Breast epithelium (tissue), 4 donors: ENCODE measurements at regions not wholly inside any gene's neighbourhood (a gene's known extent, or its start where the extent isn't known, plus 50 kb on each side); places are given as distances from the start of the nearest gene placed in this dataset.
"Not testable (repeated sequence)": the region's sequence is repeated elsewhere in the genome, so short reads cannot be mapped to it uniquely, and the experiment has no call there.

Experiments used
- DNase-seq, 2 donors: peaks; one replicate each; pipeline ENCODE4 v3.0.0-alpha.2; 2019; ENCODE audit warnings: low spot score in 2 of 2
- H3K27ac ChIP-seq, 2 donors: fragments of 200-600 bp; sonication (generic) in 1 of 2; one replicate each; pipeline ENCODE4 v1.5.1; 2016 to 2019; ENCODE audit warnings: mild to moderate bottlenecking in 1 of 2
- H3K27me3 ChIP-seq, 2 donors: fragments of 200-600 bp; sonication (generic) in 1 of 2; one replicate each; pipeline versions ENCODE4 v1.5.1 to v1.6.0; 2017 to 2019; ENCODE audit warnings: control low read depth in 1 of 2, mild to moderate bottlenecking in 1 of 2
- H3K36me3 ChIP-seq: fragments of 200-600 bp; one replicate; pipeline ENCODE4 v1.5.1; 2019
- H3K4me1 ChIP-seq, 2 donors: fragments of 200-600 bp; sonication (generic); one replicate each; pipeline ENCODE4 v1.5.1; 2016 to 2019; ENCODE audit warnings: control low read depth in 1 of 2
- H3K4me3 ChIP-seq, 3 donors: fragments of 200-600 bp; sonication (generic); 1 replicate in 2 of 3; 2 replicates in 1 of 3; pipeline ENCODE4 v1.5.1; 2016 to 2019; ENCODE audit warnings: mild to moderate bottlenecking in 3 of 3, moderate library complexity in 2 of 3
- H3K9me3 ChIP-seq, 2 donors: fragments of 200-600 bp; sonication (generic) in 1 of 2; one replicate each; pipeline ENCODE4 v1.5.1; 2016 to 2019; ENCODE audit warnings: control low read depth in 1 of 2
- POLR2A ChIP-seq: fragments of 450-650 bp; IDR thresholded peaks from one replicate; pipeline ENCODE4 v1.6.1; 2016; ENCODE audit warnings: antibody characterized with exemption, mild to moderate bottlenecking, moderate library complexity
- POLR2AphosphoS5 ChIP-seq, 3 donors: sonication (generic); formaldehyde crosslinking; IDR thresholded peaks; one replicate each; pipeline ENCODE4 v1.6.1; 2017; ENCODE audit warnings: antibody characterized with exemption in 3 of 3
- intact Hi-C: fragments of 100-400 bp; cut with DNase I; formaldehyde crosslinking; loops from one replicate; pipeline ENCODE4 v1.15.1; 2023; ENCODE audit warnings: low total_unique reads
- TF ChIP-seq, protein P1 (sequence below), 3 donors: fragments of 450-650 bp; IDR thresholded peaks; one replicate each; pipeline ENCODE4 v1.5.1; 2016 to 2017; ENCODE audit warnings: antibody characterized with exemption in 3 of 3, mild to moderate bottlenecking in 3 of 3, moderate library complexity in 3 of 3

DNA sequence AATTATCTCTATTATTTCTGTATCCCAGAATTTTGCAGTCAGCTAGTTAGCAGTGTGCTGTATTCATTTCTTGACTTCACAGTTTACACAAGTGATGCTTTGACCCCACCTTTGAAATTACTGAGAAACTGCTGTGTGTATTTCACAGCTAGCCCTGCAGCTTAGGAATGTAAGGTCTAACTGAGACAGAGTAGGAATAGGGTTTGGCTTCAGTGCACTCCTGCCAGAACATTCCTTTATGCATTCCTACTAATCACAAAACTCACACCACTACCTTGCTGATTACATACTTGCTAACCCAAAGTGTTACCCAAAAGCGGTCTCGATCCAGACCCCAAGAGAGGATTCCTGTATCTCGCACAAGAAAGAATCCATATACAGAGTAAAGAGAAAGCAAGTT is 551.8 kb downstream of the CDH9 start:
- no peak overlapping the region for H3K27ac ChIP-seq
- no peak for DNase-seq
- no peaks in the 10 kb centered on the region for H3K36me3 ChIP-seq
- no peaks in the 10 kb centered on the region for H3K4me1 ChIP-seq
- H3K4me3 ChIP-seq, result no peak overlapping the region
- no peaks in the 10 kb centered on the region for H3K27me3 ChIP-seq
- intact Hi-C loops, result no loop called here
- TF ChIP-seq POLR2AphosphoS5 (IDR thresholded peaks at IDR 0.05) (no peak), POLR2A (no peak)
- TF ChIP-seq, protein P1, sequence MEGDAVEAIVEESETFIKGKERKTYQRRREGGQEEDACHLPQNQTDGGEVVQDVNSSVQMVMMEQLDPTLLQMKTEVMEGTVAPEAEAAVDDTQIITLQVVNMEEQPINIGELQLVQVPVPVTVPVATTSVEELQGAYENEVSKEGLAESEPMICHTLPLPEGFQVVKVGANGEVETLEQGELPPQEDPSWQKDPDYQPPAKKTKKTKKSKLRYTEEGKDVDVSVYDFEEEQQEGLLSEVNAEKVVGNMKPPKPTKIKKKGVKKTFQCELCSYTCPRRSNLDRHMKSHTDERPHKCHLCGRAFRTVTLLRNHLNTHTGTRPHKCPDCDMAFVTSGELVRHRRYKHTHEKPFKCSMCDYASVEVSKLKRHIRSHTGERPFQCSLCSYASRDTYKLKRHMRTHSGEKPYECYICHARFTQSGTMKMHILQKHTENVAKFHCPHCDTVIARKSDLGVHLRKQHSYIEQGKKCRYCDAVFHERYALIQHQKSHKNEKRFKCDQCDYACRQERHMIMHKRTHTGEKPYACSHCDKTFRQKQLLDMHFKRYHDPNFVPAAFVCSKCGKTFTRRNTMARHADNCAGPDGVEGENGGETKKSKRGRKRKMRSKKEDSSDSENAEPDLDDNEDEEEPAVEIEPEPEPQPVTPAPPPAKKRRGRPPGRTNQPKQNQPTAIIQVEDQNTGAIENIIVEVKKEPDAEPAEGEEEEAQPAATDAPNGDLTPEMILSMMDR (IDR thresholded peaks at IDR 0.05), result no peak
- peaks cover 0 to 4% of the 10 kb centered on the region in 2 donors for H3K9me3 ChIP-seq

DNA sequence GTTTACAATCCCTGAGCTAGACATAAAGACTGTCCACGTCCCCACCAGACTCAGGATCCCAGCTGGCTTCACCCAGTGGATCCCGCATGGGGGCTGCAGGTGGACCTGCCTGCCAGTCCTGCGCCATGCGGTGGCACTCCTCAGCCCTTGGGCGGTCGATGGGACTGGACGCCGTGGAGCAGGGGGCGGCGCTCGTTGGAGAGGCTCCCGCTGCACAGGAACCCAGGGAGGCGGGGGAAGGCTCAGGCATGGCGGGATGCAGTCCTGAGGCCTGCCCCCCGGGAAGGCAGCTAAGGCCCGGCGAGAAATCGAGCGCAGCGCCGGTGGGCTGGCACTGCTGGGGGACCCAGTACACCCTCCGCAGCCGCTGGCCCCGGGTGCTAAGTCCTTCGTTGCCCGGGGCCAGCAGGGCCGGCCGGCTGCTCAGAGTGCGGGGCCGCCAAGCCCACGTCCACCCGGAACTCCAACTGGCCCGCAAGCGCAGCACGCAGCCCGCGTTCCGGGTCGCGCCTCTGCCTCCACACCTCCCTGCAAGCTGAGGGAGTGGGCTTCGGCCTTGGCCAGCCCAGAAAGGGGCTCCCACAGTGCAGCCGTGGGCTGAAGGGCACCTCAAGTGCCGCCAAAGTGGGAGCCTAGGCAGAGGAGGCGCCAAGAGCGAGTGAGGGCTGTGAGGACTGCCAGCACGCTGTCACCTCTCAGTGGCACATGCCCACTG is 553.1 kb downstream of the CDH9 start:
- H3K27ac ChIP-seq, H3K9me3 ChIP-seq, H3K36me3 ChIP-seq, H3K4me1 ChIP-seq, intact Hi-C loops, DNase-seq, H3K27me3 ChIP-seq, H3K4me3 ChIP-seq: not testable (repeated sequence)

DNA sequence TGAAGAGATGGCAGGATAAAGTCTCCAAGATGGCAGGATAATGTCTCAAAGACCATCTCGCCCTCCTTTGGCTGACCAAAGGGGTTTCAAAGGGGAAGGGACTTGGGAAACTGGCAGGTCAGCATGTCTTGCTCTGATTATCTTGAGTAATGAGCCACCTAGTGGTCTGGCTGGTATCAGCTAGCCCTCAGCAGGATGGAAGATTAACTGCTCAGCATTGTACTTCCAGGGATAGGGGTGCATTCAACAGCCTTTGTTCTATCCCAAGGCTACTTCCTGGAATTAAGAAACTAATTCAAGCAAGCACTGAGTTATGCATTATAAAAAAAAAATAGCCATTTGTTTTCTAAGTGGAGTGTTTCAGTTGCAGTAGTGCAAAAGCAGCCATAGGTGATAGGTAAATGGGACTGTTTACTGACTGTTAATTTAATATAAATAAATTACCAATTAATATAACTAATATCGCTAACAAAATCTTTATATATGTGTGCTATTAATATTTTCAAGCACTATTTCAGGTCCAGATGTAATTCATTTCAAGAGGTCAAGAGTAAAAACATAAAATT is 555.5 kb downstream of the CDH9 start:
- H3K27ac ChIP-seq, result peak overlapping the region in 1 of 2 donors; percentile 66
- peaks cover 0 to 4% of the 10 kb centered on the region in 2 donors for H3K9me3 ChIP-seq

DNA sequence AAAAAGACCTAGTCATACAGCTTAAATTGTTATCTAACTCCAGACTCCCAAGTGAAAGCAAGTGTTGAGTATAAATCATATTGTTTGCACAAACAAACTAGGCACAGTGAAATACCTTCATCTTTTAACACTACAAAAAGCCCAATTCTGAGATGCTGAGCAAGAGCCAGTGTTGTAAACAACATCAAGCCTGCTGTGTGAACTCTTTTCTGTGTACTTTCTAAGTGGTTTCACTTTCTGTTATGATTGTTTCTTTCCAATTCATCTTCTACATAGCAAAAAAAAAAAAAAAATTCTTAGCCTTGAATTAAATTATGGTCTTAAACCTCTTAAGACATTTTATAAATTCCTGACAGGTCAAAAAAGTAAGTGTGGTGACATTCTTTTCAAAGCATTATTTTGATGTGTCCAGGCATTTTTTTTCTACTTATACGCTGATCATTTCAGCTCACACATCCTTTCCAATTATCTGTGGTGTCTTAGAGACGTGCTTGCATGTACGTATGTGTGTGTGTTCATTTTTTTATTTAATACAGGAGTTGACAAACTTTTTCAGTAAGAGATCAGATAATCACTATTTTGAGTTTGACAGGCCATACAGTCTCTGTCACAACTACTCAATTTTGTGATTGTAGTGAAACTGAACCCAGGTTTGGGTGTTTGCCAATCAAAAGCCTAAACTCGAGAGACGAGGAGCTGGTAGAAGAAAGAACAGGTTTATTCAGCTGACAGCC is 556.1 kb downstream of the CDH9 start:
- intact Hi-C loops, result no loop called here
- Histone ChIP-seq H3K9me3 (peaks cover 0 to 4% of the 10 kb centered on the region in 2 donors), H3K27ac (peak overlapping the region in 1 of 2 donors; percentile 66), H3K4me3 (peak overlapping the region; percentile 41 to 69 (median 49)), H3K4me1 (no peaks in the 10 kb centered on the region), H3K36me3 (no peaks in the 10 kb centered on the region), H3K27me3 (no peaks in the 10 kb centered on the region)
- TF ChIP-seq, protein P1 (IDR thresholded peaks at IDR 0.05), result no peak
- TF ChIP-seq POLR2AphosphoS5 (IDR thresholded peaks at IDR 0.05), result no peak
- TF ChIP-seq POLR2A, result no peak
- no peak for DNase-seq

More for the DNA sequence above, 555.5 kb downstream of the CDH9 start:
- no peak for DNase-seq
- H3K4me1 ChIP-seq, result no peaks in the 10 kb centered on the region
- TF ChIP-seq, protein P1 (IDR thresholded peaks at IDR 0.05), result peak in 2 of 3 donors; percentile 19 to 28
- TF ChIP-seq POLR2A, result no peak
- H3K36me3 ChIP-seq, result no peaks in the 10 kb centered on the region
- intact Hi-C loops, result no loop called here
- peak overlapping the region; percentile 41 to 69 (median 49) for H3K4me3 ChIP-seq
- no peaks in the 10 kb centered on the region for H3K27me3 ChIP-seq

DNA sequence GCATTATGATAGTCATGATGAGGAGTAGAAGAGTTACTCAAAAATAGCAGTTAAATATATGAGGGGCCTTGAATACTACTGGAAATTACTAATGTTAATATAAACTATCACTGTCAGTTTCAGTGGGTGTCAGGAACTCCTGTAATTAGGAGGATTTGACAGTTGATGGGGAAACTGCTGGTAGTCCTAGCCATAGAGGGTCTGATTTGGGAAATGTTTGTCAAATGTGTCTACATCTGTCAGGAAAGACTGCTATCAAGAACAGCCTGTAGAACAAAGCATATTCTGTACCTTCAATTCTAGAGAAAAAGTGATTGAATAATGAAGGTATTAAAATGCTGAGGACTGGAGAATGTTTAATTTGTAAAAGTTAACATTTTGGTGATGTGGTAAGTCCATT is 567.9 kb downstream of the CDH9 start:
- intact Hi-C loops, result no loop called here
- H3K4me1 ChIP-seq, result no peaks in the 10 kb centered on the region
- no peak overlapping the region for H3K27ac ChIP-seq
- DNase-seq, result no peak
- TF ChIP-seq, protein P1 (IDR thresholded peaks at IDR 0.05), result no peak
- no peak for TF ChIP-seq POLR2A
- no peak for TF ChIP-seq POLR2AphosphoS5 (IDR thresholded peaks at IDR 0.05)
- H3K9me3 ChIP-seq, result peaks cover 0 to 6% of the 10 kb centered on the region in 2 donors
- no peaks in the 10 kb centered on the region for H3K36me3 ChIP-seq
- no peak overlapping the region for H3K4me3 ChIP-seq
- no peaks in the 10 kb centered on the region for H3K27me3 ChIP-seq
